Peyer's patch (tissue), 4 donors: ENCODE measurements at regions not wholly inside any gene's neighbourhood (a gene's known extent, or its start where the extent isn't known, plus 50 kb on each side); places are given as distances from the start of the nearest gene placed in this dataset.

Experiments
- POLR2A ChIP-seq, 2 donors: fragments of 450-650 bp; IDR thresholded peaks; one replicate each; pipeline ENCODE4 v1.5.1; 2017; ENCODE audit warnings: antibody characterized with exemption in 2 of 2, mild to moderate bottlenecking in 2 of 2, moderate library complexity in 2 of 2
- TF ChIP-seq, protein P1 (sequence below), 6 experiments: fragments of 450-650 bp in 4 of 6; fragments of 200-600 bp in 2 of 6; sonication (generic) in 1 of 6; IDR thresholded peaks; one replicate each; pipeline ENCODE4 v1.5.1; 2017 to 2019; ENCODE audit warnings: antibody characterized with exemption in 6 of 6, mild to moderate bottlenecking in 3 of 6, moderate library complexity in 1 of 6

GRCh38 chr15:101560722-101561583 is 71.4 kb upstream of the PCSK6 start:
- TF ChIP-seq, protein P1, sequence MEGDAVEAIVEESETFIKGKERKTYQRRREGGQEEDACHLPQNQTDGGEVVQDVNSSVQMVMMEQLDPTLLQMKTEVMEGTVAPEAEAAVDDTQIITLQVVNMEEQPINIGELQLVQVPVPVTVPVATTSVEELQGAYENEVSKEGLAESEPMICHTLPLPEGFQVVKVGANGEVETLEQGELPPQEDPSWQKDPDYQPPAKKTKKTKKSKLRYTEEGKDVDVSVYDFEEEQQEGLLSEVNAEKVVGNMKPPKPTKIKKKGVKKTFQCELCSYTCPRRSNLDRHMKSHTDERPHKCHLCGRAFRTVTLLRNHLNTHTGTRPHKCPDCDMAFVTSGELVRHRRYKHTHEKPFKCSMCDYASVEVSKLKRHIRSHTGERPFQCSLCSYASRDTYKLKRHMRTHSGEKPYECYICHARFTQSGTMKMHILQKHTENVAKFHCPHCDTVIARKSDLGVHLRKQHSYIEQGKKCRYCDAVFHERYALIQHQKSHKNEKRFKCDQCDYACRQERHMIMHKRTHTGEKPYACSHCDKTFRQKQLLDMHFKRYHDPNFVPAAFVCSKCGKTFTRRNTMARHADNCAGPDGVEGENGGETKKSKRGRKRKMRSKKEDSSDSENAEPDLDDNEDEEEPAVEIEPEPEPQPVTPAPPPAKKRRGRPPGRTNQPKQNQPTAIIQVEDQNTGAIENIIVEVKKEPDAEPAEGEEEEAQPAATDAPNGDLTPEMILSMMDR (IDR thresholded peaks at IDR 0.05) = no peak
- no peak for TF ChIP-seq POLR2A (IDR thresholded peaks at IDR 0.05)
